PC-3 (cell line): ENCODE measurements at regions not wholly inside any gene's neighbourhood (a gene's known extent, or its start where the extent isn't known, plus 50 kb on each side); places are given as distances from the start of the nearest gene placed in this dataset.

Source experiments
- CTCF ChIP-seq: fragments of 300-600 bp; sonication (generic); conservative IDR thresholded peaks from 2 replicates; pipeline ENCODE4 v1.5.1; 2017; ENCODE audit warnings: antibody characterized with exemption, low read depth, mild to moderate bottlenecking, low read length
- EZH2 ChIP-seq: fragments of 300-600 bp; sonication (generic); IDR thresholded peaks from one replicate; pipeline ENCODE4 v1.6.1; 2017; ENCODE audit warnings: antibody characterized with exemption, mild to moderate bottlenecking, low read length; ENCODE audit not compliant: unreplicated experiment

- TF ChIP-seq EZH2 (no peak), CTCF (no peak; the same call in 1 of the 2 replicates)
Observed at GRCh38 chr4:176896211-176896610, 103.5 kb upstream of the VEGFC start.
